Loucy (cell line): ENCODE measurements at regions not wholly inside any gene's neighbourhood (a gene's known extent, or its start where the extent isn't known, plus 50 kb on each side); places are given as distances from the start of the nearest gene placed in this dataset.

Experiments
- EZH2phosphoT487 ChIP-seq: fragments of 200-600 bp; IDR thresholded peaks from 2 replicates; pipeline ENCODE4 v1.6.1; 2018; ENCODE audit warnings: antibody characterized with exemption, mild to moderate bottlenecking, moderate library complexity, borderline replicate concordance
- TF ChIP-seq, protein P1 (sequence below): fragments of 200-600 bp; sonication (generic); conservative IDR thresholded peaks from 2 replicates; pipeline ENCODE4 v1.5.1; 2014; ENCODE audit warnings: mild to moderate bottlenecking, antibody characterized with exemption, low read length

DNA sequence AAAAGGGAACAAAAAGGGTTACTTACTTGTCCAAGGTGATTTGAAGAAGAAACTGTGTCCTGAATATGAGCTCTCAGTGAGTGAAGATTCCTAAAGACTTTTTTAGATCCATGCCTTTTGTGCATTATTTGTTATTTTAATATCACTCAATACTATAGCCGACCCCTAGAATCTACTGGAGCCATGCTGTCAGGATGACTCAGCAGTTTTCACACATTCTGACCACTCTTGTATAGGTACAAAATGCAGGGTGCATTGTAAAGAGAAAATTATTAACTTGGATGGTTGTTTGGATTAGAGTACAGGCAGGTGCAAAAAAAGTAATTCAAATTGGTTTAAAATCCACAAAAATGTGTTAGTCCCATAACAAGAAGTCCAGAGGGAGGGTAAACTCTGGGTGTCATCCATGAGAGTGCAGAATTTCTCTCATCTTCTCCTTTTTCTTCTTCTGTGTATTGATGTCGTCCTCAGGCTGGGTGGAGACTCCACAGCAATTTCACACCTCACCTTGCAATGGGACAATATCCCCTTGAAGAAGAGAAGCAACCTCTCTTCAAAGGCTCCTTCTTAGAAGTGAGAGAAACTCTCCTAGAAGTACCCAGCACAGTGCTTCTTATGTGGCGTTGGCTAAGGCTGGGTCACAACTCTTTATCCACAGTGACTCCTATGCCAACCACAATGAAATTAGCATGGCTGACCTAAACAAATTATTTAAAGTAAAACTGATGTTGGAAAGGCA, 75.6 kb downstream of the AKR1C4 start:
- TF ChIP-seq, protein P1, sequence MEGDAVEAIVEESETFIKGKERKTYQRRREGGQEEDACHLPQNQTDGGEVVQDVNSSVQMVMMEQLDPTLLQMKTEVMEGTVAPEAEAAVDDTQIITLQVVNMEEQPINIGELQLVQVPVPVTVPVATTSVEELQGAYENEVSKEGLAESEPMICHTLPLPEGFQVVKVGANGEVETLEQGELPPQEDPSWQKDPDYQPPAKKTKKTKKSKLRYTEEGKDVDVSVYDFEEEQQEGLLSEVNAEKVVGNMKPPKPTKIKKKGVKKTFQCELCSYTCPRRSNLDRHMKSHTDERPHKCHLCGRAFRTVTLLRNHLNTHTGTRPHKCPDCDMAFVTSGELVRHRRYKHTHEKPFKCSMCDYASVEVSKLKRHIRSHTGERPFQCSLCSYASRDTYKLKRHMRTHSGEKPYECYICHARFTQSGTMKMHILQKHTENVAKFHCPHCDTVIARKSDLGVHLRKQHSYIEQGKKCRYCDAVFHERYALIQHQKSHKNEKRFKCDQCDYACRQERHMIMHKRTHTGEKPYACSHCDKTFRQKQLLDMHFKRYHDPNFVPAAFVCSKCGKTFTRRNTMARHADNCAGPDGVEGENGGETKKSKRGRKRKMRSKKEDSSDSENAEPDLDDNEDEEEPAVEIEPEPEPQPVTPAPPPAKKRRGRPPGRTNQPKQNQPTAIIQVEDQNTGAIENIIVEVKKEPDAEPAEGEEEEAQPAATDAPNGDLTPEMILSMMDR = no peak
- TF ChIP-seq EZH2phosphoT487 = no peak
